Rectal smooth muscle tissue (tissue), 1 donor: ENCODE measurements at regions not wholly inside any gene's neighbourhood (a gene's known extent, or its start where the extent isn't known, plus 50 kb on each side); places are given as distances from the start of the nearest gene placed in this dataset.

Experiments used
- H3K27ac ChIP-seq: one replicate; pipeline ENCODE4 v1.7.0; 2013; ENCODE audit warnings: low read depth, low read length, inconsistent platforms
- H3K27me3 ChIP-seq: one replicate; pipeline ENCODE4 v1.7.0; 2013; ENCODE audit warnings: low read length; ENCODE audit not compliant: control insufficient read depth, insufficient read depth
- H3K36me3 ChIP-seq: one replicate; pipeline ENCODE4 v1.7.0; 2013; ENCODE audit warnings: low read length; ENCODE audit not compliant: control insufficient read depth, insufficient read depth
- H3K4me1 ChIP-seq: one replicate; pipeline ENCODE4 v1.7.0; 2013; ENCODE audit warnings: low read length; ENCODE audit not compliant: control insufficient read depth, insufficient read depth
- H3K4me3 ChIP-seq: one replicate; pipeline ENCODE4 v1.7.0; 2013; ENCODE audit warnings: low read length
- H3K9ac ChIP-seq: one replicate; pipeline ENCODE4 v1.7.0; 2013; ENCODE audit warnings: low read length

DNA sequence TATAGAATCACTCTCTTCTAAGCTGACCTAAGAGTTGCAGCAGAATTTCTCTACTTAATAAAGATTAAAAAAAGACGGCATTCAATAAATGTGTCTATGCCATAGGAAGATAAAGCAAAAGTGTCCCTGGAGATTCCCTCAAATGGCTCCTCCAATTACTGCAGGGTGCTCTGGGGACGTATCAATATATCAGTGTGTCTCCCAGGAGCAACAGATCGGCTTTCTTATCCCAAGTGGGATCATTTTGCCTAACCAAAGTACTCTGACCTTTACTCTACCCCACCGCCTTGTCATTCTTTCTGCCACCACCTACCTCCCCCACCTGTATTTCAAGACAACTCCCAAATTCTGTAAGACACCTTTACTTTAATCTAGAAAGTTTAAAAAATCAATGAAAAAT is 202.0 kb upstream of the SEMA3C start:
- H3K4me3 ChIP-seq = no peak overlapping the region
- H3K36me3 ChIP-seq = no peaks in the 10 kb centered on the region
- no peaks in the 10 kb centered on the region for H3K27me3 ChIP-seq
- H3K4me1 ChIP-seq = no peaks in the 10 kb centered on the region
- H3K9ac ChIP-seq = no peak overlapping the region
- H3K27ac ChIP-seq = no peak overlapping the region

DNA sequence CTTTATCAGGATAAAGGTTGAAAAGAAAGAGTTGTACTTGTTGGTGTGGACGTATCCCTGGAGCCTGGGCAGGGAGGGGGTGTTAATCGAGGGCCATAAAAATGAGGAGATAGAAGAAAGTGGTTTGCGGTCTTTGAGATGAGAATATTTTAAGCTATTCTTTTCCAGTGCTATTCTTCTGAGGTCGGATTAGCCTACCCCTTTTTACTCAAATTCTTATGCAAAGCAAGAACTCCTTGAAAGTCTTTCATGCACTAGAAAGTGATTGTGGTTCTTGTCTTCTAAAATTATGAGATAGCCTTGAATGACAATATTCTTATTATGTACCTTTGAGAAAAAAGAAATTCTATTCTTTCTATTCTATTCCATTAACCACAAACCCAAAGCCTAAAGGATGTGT is 201.3 kb upstream of the SEMA3C start:
- Histone ChIP-seq H3K27me3 (no peaks in the 10 kb centered on the region), H3K4me3 (no peak overlapping the region), H3K9ac (no peak overlapping the region), H3K4me1 (no peaks in the 10 kb centered on the region), H3K27ac (no peak overlapping the region), H3K36me3 (no peaks in the 10 kb centered on the region)

GRCh38 chr7:81114633-81115032 is 195.8 kb upstream of the SEMA3C start:
- H3K4me1 ChIP-seq = peaks cover 10% of the 10 kb centered on the region
- no peak overlapping the region for H3K9ac ChIP-seq
- H3K27me3 ChIP-seq = no peaks in the 10 kb centered on the region
- H3K4me3 ChIP-seq = no peak overlapping the region
- no peak overlapping the region for H3K27ac ChIP-seq
- H3K36me3 ChIP-seq = no peaks in the 10 kb centered on the region

- Histone ChIP-seq H3K27ac (no peak overlapping the region), H3K4me1 (peaks cover 10% of the 10 kb centered on the region), H3K36me3 (no peaks in the 10 kb centered on the region), H3K4me3 (no peak overlapping the region), H3K9ac (no peak overlapping the region), H3K27me3 (no peaks in the 10 kb centered on the region)
Measured at GRCh38 chr7:81112731-81113130, 193.9 kb upstream of the SEMA3C start.

- peaks cover 10% of the 10 kb centered on the region for H3K4me1 ChIP-seq
- H3K36me3 ChIP-seq = no peaks in the 10 kb centered on the region
- peak overlapping the region; percentile 53 for H3K27ac ChIP-seq
- H3K9ac ChIP-seq = no peak overlapping the region
- no peak overlapping the region for H3K4me3 ChIP-seq
- no peaks in the 10 kb centered on the region for H3K27me3 ChIP-seq
Measured at GRCh38 chr7:81111781-81112540, 193.1 kb upstream of the SEMA3C start.

DNA sequence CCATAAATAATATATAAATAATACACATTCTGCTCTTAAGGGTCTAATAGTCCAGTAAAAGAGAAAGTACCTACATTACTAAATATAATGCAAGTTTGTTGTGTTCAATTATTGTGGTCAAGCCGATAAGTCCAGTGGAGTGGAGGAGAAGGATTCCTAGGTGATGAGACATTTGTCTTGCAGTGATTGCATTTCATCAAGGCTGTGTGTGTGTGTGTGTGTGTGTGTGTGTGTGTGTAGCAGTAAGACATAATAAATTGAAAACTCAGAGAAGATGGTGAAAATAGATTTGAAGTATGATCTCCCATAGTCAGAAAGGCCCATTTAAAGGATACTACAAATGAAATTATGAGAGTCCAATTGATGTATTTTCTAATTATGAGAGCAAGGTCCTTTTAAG is 192.5 kb upstream of the SEMA3C start:
- Histone ChIP-seq H3K27me3 (no peaks in the 10 kb centered on the region), H3K9ac (no peak overlapping the region), H3K36me3 (no peaks in the 10 kb centered on the region), H3K4me3 (no peak overlapping the region), H3K4me1 (peaks cover 10% of the 10 kb centered on the region), H3K27ac (peak overlapping the region; percentile 53)

GRCh38 chr7:81110673-81111072 is 191.8 kb upstream of the SEMA3C start:
- Histone ChIP-seq H3K4me3 (no peak overlapping the region), H3K4me1 (peaks cover 10% of the 10 kb centered on the region)

GRCh38 chr7:81098213-81098612 is 179.4 kb upstream of the SEMA3C start:
- Histone ChIP-seq H3K4me1 (no peaks in the 10 kb centered on the region), H3K9ac (no peak overlapping the region), H3K27me3 (no peaks in the 10 kb centered on the region), H3K4me3 (no peak overlapping the region), H3K36me3 (no peaks in the 10 kb centered on the region), H3K27ac (no peak overlapping the region)

More at GRCh38 chr7:81110673-81111072, 191.8 kb upstream of the SEMA3C start:
- Histone ChIP-seq H3K27me3 (no peaks in the 10 kb centered on the region), H3K27ac (no peak overlapping the region), H3K36me3 (no peaks in the 10 kb centered on the region), H3K9ac (no peak overlapping the region)

DNA sequence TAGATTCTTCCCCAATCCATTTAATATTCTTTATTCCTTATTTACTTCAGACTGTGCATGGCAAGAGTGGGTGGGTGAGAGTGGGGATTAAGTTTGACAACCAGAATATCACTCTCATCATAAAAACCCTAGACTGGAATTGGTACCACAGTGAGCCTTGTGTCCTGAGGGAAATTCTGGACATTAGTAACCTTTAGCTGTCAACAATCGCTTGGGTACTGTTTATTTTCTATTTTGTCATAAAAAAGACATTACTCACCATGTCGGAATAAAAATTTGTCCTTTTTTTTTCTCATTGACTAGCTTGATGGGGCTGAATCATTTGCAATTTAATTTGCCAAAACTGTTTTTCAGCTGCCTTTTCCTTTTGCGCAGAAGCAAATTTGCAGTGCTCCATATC is 176.1 kb upstream of the SEMA3C start:
- Histone ChIP-seq H3K27ac (no peak overlapping the region), H3K9ac (no peak overlapping the region), H3K36me3 (no peaks in the 10 kb centered on the region), H3K4me3 (no peak overlapping the region), H3K4me1 (no peaks in the 10 kb centered on the region), H3K27me3 (no peaks in the 10 kb centered on the region)

GRCh38 chr7:81081616-81082015 is 162.8 kb upstream of the SEMA3C start:
- H3K4me1 ChIP-seq = peaks cover 3% of the 10 kb centered on the region
- H3K4me3 ChIP-seq = no peak overlapping the region
- H3K9ac ChIP-seq = no peak overlapping the region
- no peak overlapping the region for H3K27ac ChIP-seq
- H3K27me3 ChIP-seq = no peaks in the 10 kb centered on the region
- H3K36me3 ChIP-seq = no peaks in the 10 kb centered on the region

GRCh38 chr7:81080553-81080952 is 161.7 kb upstream of the SEMA3C start:
- no peak overlapping the region for H3K4me3 ChIP-seq
- H3K36me3 ChIP-seq = no peaks in the 10 kb centered on the region

GRCh38 chr7:81079746-81080145 is 160.9 kb upstream of the SEMA3C start:
- no peak overlapping the region for H3K9ac ChIP-seq
- no peaks in the 10 kb centered on the region for H3K36me3 ChIP-seq
- no peaks in the 10 kb centered on the region for H3K27me3 ChIP-seq
- peaks cover 3% of the 10 kb centered on the region for H3K4me1 ChIP-seq
- H3K4me3 ChIP-seq = no peak overlapping the region
- H3K27ac ChIP-seq = no peak overlapping the region

More at GRCh38 chr7:81080553-81080952, 161.7 kb upstream of the SEMA3C start:
- no peak overlapping the region for H3K9ac ChIP-seq
- no peak overlapping the region for H3K27ac ChIP-seq
- H3K4me1 ChIP-seq = peaks cover 3% of the 10 kb centered on the region
- no peaks in the 10 kb centered on the region for H3K27me3 ChIP-seq

GRCh38 chr7:81075150-81075549 is 156.3 kb upstream of the SEMA3C start:
- Histone ChIP-seq H3K36me3 (no peaks in the 10 kb centered on the region), H3K4me3 (no peak overlapping the region), H3K4me1 (peaks cover 3% of the 10 kb centered on the region), H3K27me3 (no peaks in the 10 kb centered on the region), H3K9ac (no peak overlapping the region), H3K27ac (no peak overlapping the region)
